ENCODE measurements at regions not wholly inside any gene's neighbourhood (a gene's known extent, or its start where the extent isn't known, plus 50 kb on each side); places are given as distances from the start of the nearest gene placed in this dataset.
A peak's percentile ranks its signal among the peaks of the same experiment; 100 is the strongest.

DNA sequence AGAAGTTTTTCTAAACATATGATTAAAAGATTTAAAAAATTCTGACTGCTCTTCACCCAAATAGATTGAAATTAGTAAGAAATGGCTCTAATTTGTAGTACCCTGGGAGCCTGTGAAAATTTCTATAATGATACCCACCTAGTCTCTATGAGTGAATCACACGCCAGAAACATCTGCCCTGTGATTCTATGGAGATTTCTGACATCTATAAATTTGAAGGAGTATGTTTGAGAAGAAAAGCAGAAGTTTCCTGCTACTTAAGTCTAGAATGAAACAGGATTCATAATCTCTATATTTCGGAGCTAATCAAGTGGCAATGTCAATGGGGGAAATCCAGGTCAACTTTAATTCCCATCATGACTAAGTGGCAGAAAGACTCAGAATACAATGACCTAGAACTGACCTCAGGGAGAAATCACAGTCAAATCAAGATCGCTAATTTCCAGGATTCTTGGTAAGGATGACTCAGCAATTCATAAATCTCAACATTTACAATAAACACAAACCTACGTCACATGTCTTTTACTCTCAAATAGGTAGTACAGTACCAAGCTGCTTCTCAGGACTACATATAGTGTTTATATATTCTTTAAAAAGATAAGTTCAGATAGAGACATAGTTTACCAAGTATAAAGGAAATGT, 186.2 kb upstream of the TNFAIP3 start (continued):
- TF ChIP-seq CEBPB (IDR thresholded peaks at IDR 0.05) = 0 out of 4 replicates have a peak, but pooled peaks of 1 of the 2 experiments have one; percentile 22
- no peak for TF ChIP-seq CHD2 (IDR thresholded peaks at IDR 0.05; ENCODE audit: low read length, partially characterized antibody)
- TF ChIP-seq FOSB (CRISPR knock-in tag; IDR thresholded peaks at IDR 0.05) = no peak
- no peak for TF ChIP-seq SMC3 (IDR thresholded peaks at IDR 0.05)
- TF ChIP-seq RARB (CRISPR knock-in tag; IDR thresholded peaks at IDR 0.05) = no peak
- TF ChIP-seq MAFK (IDR thresholded peaks at IDR 0.05; ENCODE audit: partially characterized antibody) = peak; percentile 100
- TF ChIP-seq, protein P1, sequence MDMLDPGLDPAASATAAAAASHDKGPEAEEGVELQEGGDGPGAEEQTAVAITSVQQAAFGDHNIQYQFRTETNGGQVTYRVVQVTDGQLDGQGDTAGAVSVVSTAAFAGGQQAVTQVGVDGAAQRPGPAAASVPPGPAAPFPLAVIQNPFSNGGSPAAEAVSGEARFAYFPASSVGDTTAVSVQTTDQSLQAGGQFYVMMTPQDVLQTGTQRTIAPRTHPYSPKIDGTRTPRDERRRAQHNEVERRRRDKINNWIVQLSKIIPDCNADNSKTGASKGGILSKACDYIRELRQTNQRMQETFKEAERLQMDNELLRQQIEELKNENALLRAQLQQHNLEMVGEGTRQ (IDR thresholded peaks at IDR 0.05) = no peak
- peak; percentile 100 for TF ChIP-seq NFE2L2 (conservative IDR thresholded peaks at IDR 0.05; ENCODE audit: low read length)
- no peak for TF ChIP-seq CBX8 (IDR thresholded peaks at IDR 0.05)
- TF ChIP-seq FOSL2 (IDR thresholded peaks at IDR 0.05) = 0 out of 2 replicates have a peak, but pooled peaks have one; percentile 19
- TF ChIP-seq FOSL2 (CRISPR knock-in tag; IDR thresholded peaks at IDR 0.05) = peak; percentile 75
- TF ChIP-seq RAD21 (conservative IDR thresholded peaks at IDR 0.05 in 1 of 2, IDR thresholded peaks at IDR 0.05 in 1 of 2) = no peak
- no peak for TF ChIP-seq NR3C1 (IDR thresholded peaks at IDR 0.05)
- no peak for TF ChIP-seq KDM1A (IDR thresholded peaks at IDR 0.05; ENCODE audit: low read depth)
- TF ChIP-seq, protein P2, sequence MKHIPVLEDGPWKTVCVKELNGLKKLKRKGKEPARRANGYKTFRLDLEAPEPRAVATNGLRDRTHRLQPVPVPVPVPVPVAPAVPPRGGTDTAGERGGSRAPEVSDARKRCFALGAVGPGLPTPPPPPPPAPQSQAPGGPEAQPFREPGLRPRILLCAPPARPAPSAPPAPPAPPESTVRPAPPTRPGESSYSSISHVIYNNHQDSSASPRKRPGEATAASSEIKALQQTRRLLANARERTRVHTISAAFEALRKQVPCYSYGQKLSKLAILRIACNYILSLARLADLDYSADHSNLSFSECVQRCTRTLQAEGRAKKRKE (CRISPR knock-in tag; IDR thresholded peaks at IDR 0.05; ENCODE audit: low read depth) = no peak
- peak; percentile 56; the same call in 1 of the 2 replicates for TF ChIP-seq GATA3 (IDR thresholded peaks at IDR 0.05; ENCODE audit: borderline replicate concordance)
- no peak for TF ChIP-seq POLR2AphosphoS2 (conservative IDR thresholded peaks at IDR 0.05; ENCODE audit: low read length)
- TF ChIP-seq, protein P3, sequence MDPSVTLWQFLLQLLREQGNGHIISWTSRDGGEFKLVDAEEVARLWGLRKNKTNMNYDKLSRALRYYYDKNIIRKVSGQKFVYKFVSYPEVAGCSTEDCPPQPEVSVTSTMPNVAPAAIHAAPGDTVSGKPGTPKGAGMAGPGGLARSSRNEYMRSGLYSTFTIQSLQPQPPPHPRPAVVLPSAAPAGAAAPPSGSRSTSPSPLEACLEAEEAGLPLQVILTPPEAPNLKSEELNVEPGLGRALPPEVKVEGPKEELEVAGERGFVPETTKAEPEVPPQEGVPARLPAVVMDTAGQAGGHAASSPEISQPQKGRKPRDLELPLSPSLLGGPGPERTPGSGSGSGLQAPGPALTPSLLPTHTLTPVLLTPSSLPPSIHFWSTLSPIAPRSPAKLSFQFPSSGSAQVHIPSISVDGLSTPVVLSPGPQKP (IDR thresholded peaks at IDR 0.05; ENCODE audit: low read depth, low read length) = no peak
- TF ChIP-seq ZNF302 (CRISPR knock-in tag; IDR thresholded peaks at IDR 0.05) = no peak
- TF ChIP-seq, protein P4, sequence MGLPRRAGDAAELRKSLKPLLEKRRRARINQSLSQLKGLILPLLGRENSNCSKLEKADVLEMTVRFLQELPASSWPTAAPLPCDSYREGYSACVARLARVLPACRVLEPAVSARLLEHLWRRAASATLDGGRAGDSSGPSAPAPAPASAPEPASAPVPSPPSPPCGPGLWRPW (IDR thresholded peaks at IDR 0.05) = no peak
- no peak for TF ChIP-seq RNF2 (IDR thresholded peaks at IDR 0.05; ENCODE audit: borderline replicate concordance, low read depth)
- TF ChIP-seq, protein P5, sequence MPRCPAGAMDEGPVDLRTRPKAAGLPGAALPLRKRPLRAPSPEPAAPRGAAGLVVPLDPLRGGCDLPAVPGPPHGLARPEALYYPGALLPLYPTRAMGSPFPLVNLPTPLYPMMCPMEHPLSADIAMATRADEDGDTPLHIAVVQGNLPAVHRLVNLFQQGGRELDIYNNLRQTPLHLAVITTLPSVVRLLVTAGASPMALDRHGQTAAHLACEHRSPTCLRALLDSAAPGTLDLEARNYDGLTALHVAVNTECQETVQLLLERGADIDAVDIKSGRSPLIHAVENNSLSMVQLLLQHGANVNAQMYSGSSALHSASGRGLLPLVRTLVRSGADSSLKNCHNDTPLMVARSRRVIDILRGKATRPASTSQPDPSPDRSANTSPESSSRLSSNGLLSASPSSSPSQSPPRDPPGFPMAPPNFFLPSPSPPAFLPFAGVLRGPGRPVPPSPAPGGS (IDR thresholded peaks at IDR 0.05) = no peak
- TF ChIP-seq ZFP36 (IDR thresholded peaks at IDR 0.05; ENCODE audit: borderline replicate concordance, partially characterized antibody) = no peak
- no peak for TF ChIP-seq MYC (IDR thresholded peaks at IDR 0.05; ENCODE audit: borderline replicate concordance, low read length)
- no peak for TF ChIP-seq RCOR1 (IDR thresholded peaks at IDR 0.05; ENCODE audit: low read depth, low read length)
- no peak for TF ChIP-seq EHMT2 (IDR thresholded peaks at IDR 0.05; ENCODE audit: low read depth)
- no peak; the same call in 1 of the 2 replicates for TF ChIP-seq TFCP2L1 (CRISPR knock-in tag; IDR thresholded peaks at IDR 0.05)
- no peak for TF ChIP-seq RFX5 (IDR thresholded peaks at IDR 0.05)
- TF ChIP-seq KDM5A (IDR thresholded peaks at IDR 0.05) = no peak
- TF ChIP-seq, protein P6, sequence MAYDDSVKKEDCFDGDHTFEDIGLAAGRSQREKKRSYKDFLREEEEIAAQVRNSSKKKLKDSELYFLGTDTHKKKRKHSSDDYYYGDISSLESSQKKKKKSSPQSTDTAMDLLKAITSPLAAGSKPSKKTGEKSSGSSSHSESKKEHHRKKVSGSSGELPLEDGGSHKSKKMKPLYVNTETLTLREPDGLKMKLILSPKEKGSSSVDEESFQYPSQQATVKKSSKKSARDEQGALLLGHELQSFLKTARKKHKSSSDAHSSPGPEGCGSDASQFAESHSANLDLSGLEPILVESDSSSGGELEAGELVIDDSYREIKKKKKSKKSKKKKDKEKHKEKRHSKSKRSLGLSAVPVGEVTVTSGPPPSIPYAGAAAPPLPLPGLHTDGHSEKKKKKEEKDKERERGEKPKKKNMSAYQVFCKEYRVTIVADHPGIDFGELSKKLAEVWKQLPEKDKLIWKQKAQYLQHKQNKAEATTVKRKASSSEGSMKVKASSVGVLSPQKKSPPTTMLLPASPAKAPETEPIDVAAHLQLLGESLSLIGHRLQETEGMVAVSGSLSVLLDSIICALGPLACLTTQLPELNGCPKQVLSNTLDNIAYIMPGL (CRISPR knock-in tag; IDR thresholded peaks at IDR 0.05; ENCODE audit: borderline replicate concordance) = no peak
- TF ChIP-seq, protein P7, sequence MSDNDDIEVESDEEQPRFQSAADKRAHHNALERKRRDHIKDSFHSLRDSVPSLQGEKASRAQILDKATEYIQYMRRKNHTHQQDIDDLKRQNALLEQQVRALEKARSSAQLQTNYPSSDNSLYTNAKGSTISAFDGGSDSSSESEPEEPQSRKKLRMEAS (IDR thresholded peaks at IDR 0.05) = 0 out of 2 replicates have a peak, but pooled peaks have one; percentile 6
- TF ChIP-seq ZSCAN20 (CRISPR knock-in tag; IDR thresholded peaks at IDR 0.05) = no peak
- no peak for TF ChIP-seq MAZ (IDR thresholded peaks at IDR 0.05; ENCODE audit: borderline replicate concordance, low read depth, low read length)
- TF ChIP-seq, protein P8, sequence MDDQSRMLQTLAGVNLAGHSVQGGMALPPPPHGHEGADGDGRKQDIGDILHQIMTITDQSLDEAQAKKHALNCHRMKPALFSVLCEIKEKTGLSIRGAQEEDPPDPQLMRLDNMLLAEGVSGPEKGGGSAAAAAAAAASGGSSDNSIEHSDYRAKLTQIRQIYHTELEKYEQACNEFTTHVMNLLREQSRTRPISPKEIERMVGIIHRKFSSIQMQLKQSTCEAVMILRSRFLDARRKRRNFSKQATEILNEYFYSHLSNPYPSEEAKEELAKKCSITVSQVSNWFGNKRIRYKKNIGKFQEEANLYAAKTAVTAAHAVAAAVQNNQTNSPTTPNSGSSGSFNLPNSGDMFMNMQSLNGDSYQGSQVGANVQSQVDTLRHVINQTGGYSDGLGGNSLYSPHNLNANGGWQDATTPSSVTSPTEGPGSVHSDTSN (IDR thresholded peaks at IDR 0.05) = no peak
- TF ChIP-seq SREBF2 (IDR thresholded peaks at IDR 0.05) = no peak

Data from A549 (cell line).